WTC11 (cell line): ENCODE measurements at regions not wholly inside any gene's neighbourhood (a gene's known extent, or its start where the extent isn't known, plus 50 kb on each side); places are given as distances from the start of the nearest gene placed in this dataset.

Experiments used
- ATF3 ChIP-seq: sonication (generic); formaldehyde crosslinking; conservative IDR thresholded peaks from 2 replicates; pipeline ENCODE4 v1.8.1; 2022; ENCODE audit warnings: mild to moderate bottlenecking, missing genetic modification reagents
- CREM ChIP-seq: sonication (generic); formaldehyde crosslinking; IDR thresholded peaks from 2 replicates; pipeline ENCODE4 v1.8.1; 2022; ENCODE audit warnings: mild to moderate bottlenecking, missing genetic modification reagents, moderate library complexity
- FOXK1 ChIP-seq: sonication (generic); formaldehyde crosslinking; IDR thresholded peaks from 2 replicates; pipeline ENCODE4 v1.8.0; 2022; ENCODE audit warnings: mild to moderate bottlenecking, moderate library complexity, missing genetic modification reagents
- JUN ChIP-seq: sonication (generic); formaldehyde crosslinking; IDR thresholded peaks from 2 replicates; pipeline ENCODE4 v1.8.0; 2023; ENCODE audit warnings: mild to moderate bottlenecking, missing genetic modification reagents
- MAX ChIP-seq: sonication (generic); formaldehyde crosslinking; IDR thresholded peaks from 2 replicates; pipeline ENCODE4 v1.8.0; 2022; ENCODE audit warnings: mild to moderate bottlenecking, missing genetic modification reagents
- PREB ChIP-seq: sonication (generic); formaldehyde crosslinking; IDR thresholded peaks from 2 replicates; pipeline ENCODE4 v1.8.1; 2022; ENCODE audit warnings: mild to moderate bottlenecking, missing genetic modification reagents, moderate library complexity, borderline replicate concordance
- STAT6 ChIP-seq: sonication (generic); formaldehyde crosslinking; conservative IDR thresholded peaks from 2 replicates; pipeline ENCODE4 v1.8.1; 2023; ENCODE audit warnings: mild to moderate bottlenecking, low read depth, missing genetic modification reagents, moderate library complexity
- ZNF121 ChIP-seq: sonication (generic); formaldehyde crosslinking; IDR thresholded peaks from 2 replicates; pipeline ENCODE4 v1.8.0; 2023; ENCODE audit warnings: missing genetic modification reagents
- ZNF232 ChIP-seq: sonication (generic); formaldehyde crosslinking; IDR thresholded peaks from 2 replicates; pipeline ENCODE4 v1.8.0; 2022; ENCODE audit warnings: mild to moderate bottlenecking, missing genetic modification reagents
- ZSCAN18 ChIP-seq: fragments of 250-450 bp; sonication (Bioruptor Pico); IDR thresholded peaks from 2 replicates; pipeline ENCODE4 v2.1.2; 2022; ENCODE audit warnings: mild to moderate bottlenecking, moderate library complexity
- TF ChIP-seq, protein P1 (sequence below): sonication (generic); formaldehyde crosslinking; IDR thresholded peaks from 2 replicates; pipeline ENCODE4 v1.8.1; 2022; ENCODE audit warnings: low read depth, missing genetic modification reagents, borderline replicate concordance
- TF ChIP-seq, protein P2 (sequence below): fragments of 200-600 bp; IDR thresholded peaks from 2 replicates; pipeline ENCODE4 v1.8.0; 2022; ENCODE audit warnings: antibody characterized with exemption

DNA sequence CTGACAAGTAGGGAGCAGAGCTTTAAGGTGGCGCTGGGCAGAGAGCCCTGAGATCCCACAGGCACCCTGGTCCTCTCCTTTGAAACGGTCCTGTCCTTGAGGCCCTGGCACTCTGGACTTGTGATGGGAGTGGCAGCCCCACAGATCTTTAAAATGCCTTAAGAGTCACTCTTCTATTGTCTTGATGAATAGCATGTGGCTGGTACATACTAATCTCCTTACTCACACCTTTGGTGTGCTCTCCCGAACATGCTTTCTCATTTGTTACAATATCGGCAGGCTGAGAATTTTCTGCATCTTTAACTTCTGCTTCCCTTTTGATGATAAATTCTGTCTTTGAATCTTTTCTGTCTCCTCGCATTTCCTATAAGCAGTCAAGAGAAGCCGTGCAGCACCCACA is 333.8 kb downstream of the TFAP2A start:
- no peak for TF ChIP-seq MAX (CRISPR knock-in tag)
- no peak for TF ChIP-seq STAT6 (CRISPR knock-in tag)
- TF ChIP-seq, protein P1, sequence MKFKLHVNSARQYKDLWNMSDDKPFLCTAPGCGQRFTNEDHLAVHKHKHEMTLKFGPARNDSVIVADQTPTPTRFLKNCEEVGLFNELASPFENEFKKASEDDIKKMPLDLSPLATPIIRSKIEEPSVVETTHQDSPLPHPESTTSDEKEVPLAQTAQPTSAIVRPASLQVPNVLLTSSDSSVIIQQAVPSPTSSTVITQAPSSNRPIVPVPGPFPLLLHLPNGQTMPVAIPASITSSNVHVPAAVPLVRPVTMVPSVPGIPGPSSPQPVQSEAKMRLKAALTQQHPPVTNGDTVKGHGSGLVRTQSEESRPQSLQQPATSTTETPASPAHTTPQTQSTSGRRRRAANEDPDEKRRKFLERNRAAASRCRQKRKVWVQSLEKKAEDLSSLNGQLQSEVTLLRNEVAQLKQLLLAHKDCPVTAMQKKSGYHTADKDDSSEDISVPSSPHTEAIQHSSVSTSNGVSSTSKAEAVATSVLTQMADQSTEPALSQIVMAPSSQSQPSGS (CRISPR knock-in tag) = no peak
- no peak for TF ChIP-seq CREM (CRISPR knock-in tag)
- TF ChIP-seq, protein P2, sequence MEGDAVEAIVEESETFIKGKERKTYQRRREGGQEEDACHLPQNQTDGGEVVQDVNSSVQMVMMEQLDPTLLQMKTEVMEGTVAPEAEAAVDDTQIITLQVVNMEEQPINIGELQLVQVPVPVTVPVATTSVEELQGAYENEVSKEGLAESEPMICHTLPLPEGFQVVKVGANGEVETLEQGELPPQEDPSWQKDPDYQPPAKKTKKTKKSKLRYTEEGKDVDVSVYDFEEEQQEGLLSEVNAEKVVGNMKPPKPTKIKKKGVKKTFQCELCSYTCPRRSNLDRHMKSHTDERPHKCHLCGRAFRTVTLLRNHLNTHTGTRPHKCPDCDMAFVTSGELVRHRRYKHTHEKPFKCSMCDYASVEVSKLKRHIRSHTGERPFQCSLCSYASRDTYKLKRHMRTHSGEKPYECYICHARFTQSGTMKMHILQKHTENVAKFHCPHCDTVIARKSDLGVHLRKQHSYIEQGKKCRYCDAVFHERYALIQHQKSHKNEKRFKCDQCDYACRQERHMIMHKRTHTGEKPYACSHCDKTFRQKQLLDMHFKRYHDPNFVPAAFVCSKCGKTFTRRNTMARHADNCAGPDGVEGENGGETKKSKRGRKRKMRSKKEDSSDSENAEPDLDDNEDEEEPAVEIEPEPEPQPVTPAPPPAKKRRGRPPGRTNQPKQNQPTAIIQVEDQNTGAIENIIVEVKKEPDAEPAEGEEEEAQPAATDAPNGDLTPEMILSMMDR = no peak
- no peak for TF ChIP-seq PREB (CRISPR knock-in tag)
- no peak for TF ChIP-seq ATF3 (CRISPR knock-in tag)
- no peak for TF ChIP-seq ZSCAN18 (CRISPR knock-in tag)
- no peak for TF ChIP-seq ZNF232
- TF ChIP-seq ZNF121 (CRISPR knock-in tag) = no peak
- TF ChIP-seq FOXK1 = no peak
- no peak for TF ChIP-seq JUN (CRISPR knock-in tag)
